NCI-H345 (cell line): ENCODE measurements at regions not wholly inside any gene's neighbourhood (a gene's known extent, or its start where the extent isn't known, plus 50 kb on each side); places are given as distances from the start of the nearest gene placed in this dataset.
"Not testable (repeated sequence)": the region's sequence is repeated elsewhere in the genome, so short reads cannot be mapped to it uniquely, and the experiment has no call there.

Experiments
- DNase-seq: peaks from one replicate; lab custom pipeline; 2025; lab: John Stamatoyannopoulos, UW

GRCh38 chr10:53650794-53651193 lies 878.2 kb upstream of the MBL2 start:
- DNase-seq, result no peak

- not testable (repeated sequence) for DNase-seq
Measured at GRCh38 chr10:53647221-53647620, 874.6 kb upstream of the MBL2 start.

GRCh38 chr10:53646525-53646924 lies 873.9 kb upstream of the MBL2 start:
- no peak for DNase-seq

GRCh38 chr10:53645951-53646350 lies 873.4 kb upstream of the MBL2 start:
- no peak for DNase-seq

GRCh38 chr10:53638006-53638405 lies 865.4 kb upstream of the MBL2 start:
- DNase-seq, result no peak

GRCh38 chr10:53624722-53625121 lies 852.1 kb upstream of the MBL2 start:
- DNase-seq, result no peak

- no peak for DNase-seq
Measured at GRCh38 chr10:53622201-53622600, 849.6 kb upstream of the MBL2 start.

- DNase-seq, result no peak
Measured at GRCh38 chr10:53619671-53620070, 847.1 kb upstream of the MBL2 start.

- no peak for DNase-seq
Measured at GRCh38 chr10:53607691-53608090, 835.1 kb upstream of the MBL2 start.

GRCh38 chr10:53606981-53607380 lies 834.4 kb upstream of the MBL2 start:
- no peak for DNase-seq

GRCh38 chr10:53601260-53601875 lies 828.8 kb upstream of the MBL2 start:
- DNase-seq, result peak; percentile 26

- no peak for DNase-seq
Measured at GRCh38 chr10:53598914-53599313, 826.3 kb upstream of the MBL2 start.

- DNase-seq, result no peak
Measured at GRCh38 chr10:53597835-53598251, 825.3 kb upstream of the MBL2 start.

- no peak for DNase-seq
Measured at GRCh38 chr10:53580465-53580864, 807.9 kb upstream of the MBL2 start.

- DNase-seq, result no peak
Measured at GRCh38 chr10:53579773-53580172, 807.2 kb upstream of the MBL2 start.

GRCh38 chr10:53574024-53574423 lies 801.4 kb upstream of the MBL2 start:
- no peak for DNase-seq

- no peak for DNase-seq
Measured at GRCh38 chr10:53573498-53573897, 800.9 kb upstream of the MBL2 start.

GRCh38 chr10:53572799-53573198 lies 800.2 kb upstream of the MBL2 start:
- DNase-seq, result no peak

GRCh38 chr10:53570221-53570620 lies 797.6 kb upstream of the MBL2 start:
- no peak for DNase-seq

GRCh38 chr10:53569455-53569854 lies 796.9 kb upstream of the MBL2 start:
- DNase-seq, result no peak

GRCh38 chr10:53548664-53549063 lies 776.1 kb upstream of the MBL2 start:
- no peak for DNase-seq

- DNase-seq, result no peak
Measured at GRCh38 chr10:53547364-53547763, 774.8 kb upstream of the MBL2 start.

- DNase-seq, result no peak
Measured at GRCh38 chr10:53543410-53543809, 770.8 kb upstream of the MBL2 start.

- DNase-seq, result no peak
Measured at GRCh38 chr10:53537508-53537907, 764.9 kb upstream of the MBL2 start.

GRCh38 chr10:53536322-53536721 lies 763.7 kb upstream of the MBL2 start:
- DNase-seq, result no peak
